ENCODE measurements at regions not wholly inside any gene's neighbourhood (a gene's known extent, or its start where the extent isn't known, plus 50 kb on each side); places are given as distances from the start of the nearest gene placed in this dataset.

DNA sequence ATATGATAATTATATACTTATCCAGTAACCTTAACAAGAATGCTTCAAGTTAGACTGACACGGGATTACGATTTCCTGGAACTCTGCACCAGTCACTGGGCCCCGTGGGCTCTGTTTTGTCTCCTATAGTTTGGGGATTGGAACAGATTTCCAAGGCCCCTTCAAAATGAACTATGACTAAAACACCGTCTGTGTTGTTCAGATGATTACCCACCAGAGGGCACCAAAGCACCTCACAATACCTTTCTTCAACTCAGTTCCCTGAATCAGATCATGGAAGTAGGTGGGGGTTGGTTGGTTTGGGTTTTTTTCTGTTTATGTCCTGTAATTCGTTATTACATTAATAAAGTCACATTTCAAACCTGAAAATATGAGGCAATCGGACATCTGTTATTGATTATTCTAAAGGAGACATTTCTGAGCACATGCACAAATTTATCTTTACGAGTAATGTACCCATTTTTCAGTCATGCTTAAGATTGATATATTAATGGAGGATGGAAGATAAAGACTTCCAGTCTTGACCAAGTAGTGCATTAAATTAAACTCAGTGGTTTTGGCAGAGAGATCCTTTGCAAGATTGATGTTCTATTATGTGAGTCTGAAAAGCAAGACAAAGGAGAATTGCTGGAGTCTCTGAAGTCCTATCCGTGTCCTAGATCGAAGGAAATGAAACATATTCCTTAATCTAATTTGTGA lies 112.0 kb upstream of the COL21A1 start (continued):
- TF ChIP-seq ZNF136 (CRISPR knock-in tag; IDR thresholded peaks at IDR 0.05; ENCODE audit: low read depth) (no peak), ZNF274 (CRISPR knock-in tag; IDR thresholded peaks at IDR 0.05) (no peak), YEATS2 (CRISPR knock-in tag; IDR thresholded peaks at IDR 0.05; ENCODE audit: borderline replicate concordance) (peak; percentile 27; the same call in 1 of the 2 replicates), ZNF556 (CRISPR knock-in tag; IDR thresholded peaks at IDR 0.05; ENCODE audit: borderline replicate concordance) (no peak), SNRNP70 (IDR thresholded peaks at IDR 0.05; ENCODE audit: low read depth, low read length) (no peak), ZNF557 (CRISPR knock-in tag; IDR thresholded peaks at IDR 0.05) (no peak), RAD21 (CRISPR knock-in tag; IDR thresholded peaks at IDR 0.05) (peak; percentile 92), TGIF2 (CRISPR knock-in tag; IDR thresholded peaks at IDR 0.05) (no peak), NCOA5 (CRISPR knock-in tag; IDR thresholded peaks at IDR 0.05) (no peak), TARDBP (CRISPR knock-in tag; IDR thresholded peaks at IDR 0.05) (no peak), ZNF737 (CRISPR knock-in tag; IDR thresholded peaks at IDR 0.05; ENCODE audit: borderline replicate concordance) (no peak), ZNF460 (CRISPR knock-in tag; IDR thresholded peaks at IDR 0.05; ENCODE audit: borderline replicate concordance) (no peak), THAP11 (CRISPR knock-in tag; IDR thresholded peaks at IDR 0.05) (0 out of 2 replicates have a peak, but pooled peaks have one; percentile 35), MIXL1 (CRISPR knock-in tag; IDR thresholded peaks at IDR 0.05) (peak; percentile 93), NR2F2 (IDR thresholded peaks at IDR 0.05; ENCODE audit: borderline replicate concordance, low read depth) (no peak), POLR2G (IDR thresholded peaks at IDR 0.05; ENCODE audit: low read depth, low read length) (no peak), KDM6A (CRISPR knock-in tag; IDR thresholded peaks at IDR 0.05; ENCODE audit: low read depth) (no peak), NFE2 (CRISPR knock-in tag; IDR thresholded peaks at IDR 0.05) (no peak), ZNF260 (CRISPR knock-in tag; IDR thresholded peaks at IDR 0.05; ENCODE audit: borderline replicate concordance, low read depth) (no peak)
- TF ChIP-seq, protein P1, sequence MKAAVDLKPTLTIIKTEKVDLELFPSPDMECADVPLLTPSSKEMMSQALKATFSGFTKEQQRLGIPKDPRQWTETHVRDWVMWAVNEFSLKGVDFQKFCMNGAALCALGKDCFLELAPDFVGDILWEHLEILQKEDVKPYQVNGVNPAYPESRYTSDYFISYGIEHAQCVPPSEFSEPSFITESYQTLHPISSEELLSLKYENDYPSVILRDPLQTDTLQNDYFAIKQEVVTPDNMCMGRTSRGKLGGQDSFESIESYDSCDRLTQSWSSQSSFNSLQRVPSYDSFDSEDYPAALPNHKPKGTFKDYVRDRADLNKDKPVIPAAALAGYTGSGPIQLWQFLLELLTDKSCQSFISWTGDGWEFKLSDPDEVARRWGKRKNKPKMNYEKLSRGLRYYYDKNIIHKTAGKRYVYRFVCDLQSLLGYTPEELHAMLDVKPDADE (CRISPR knock-in tag; IDR thresholded peaks at IDR 0.05), result no peak
- TF ChIP-seq, protein P2, sequence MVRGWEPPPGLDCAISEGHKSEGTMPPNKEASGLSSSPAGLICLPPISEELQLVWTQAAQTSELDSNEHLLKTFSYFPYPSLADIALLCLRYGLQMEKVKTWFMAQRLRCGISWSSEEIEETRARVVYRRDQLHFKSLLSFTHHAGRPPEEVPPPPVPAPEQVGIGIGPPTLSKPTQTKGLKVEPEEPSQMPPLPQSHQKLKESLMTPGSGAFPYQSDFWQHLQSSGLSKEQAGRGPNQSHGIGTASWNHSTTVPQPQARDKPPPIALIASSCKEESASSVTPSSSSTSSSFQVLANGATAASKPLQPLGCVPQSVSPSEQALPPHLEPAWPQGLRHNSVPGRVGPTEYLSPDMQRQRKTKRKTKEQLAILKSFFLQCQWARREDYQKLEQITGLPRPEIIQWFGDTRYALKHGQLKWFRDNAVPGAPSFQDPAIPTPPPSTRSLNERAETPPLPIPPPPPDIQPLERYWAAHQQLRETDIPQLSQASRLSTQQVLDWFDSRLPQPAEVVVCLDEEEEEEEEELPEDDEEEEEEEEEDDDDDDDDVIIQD (CRISPR knock-in tag; IDR thresholded peaks at IDR 0.05; ENCODE audit: low read depth), result peak; percentile 68; the same call in 1 of the 2 replicates
- TF ChIP-seq, protein P3, sequence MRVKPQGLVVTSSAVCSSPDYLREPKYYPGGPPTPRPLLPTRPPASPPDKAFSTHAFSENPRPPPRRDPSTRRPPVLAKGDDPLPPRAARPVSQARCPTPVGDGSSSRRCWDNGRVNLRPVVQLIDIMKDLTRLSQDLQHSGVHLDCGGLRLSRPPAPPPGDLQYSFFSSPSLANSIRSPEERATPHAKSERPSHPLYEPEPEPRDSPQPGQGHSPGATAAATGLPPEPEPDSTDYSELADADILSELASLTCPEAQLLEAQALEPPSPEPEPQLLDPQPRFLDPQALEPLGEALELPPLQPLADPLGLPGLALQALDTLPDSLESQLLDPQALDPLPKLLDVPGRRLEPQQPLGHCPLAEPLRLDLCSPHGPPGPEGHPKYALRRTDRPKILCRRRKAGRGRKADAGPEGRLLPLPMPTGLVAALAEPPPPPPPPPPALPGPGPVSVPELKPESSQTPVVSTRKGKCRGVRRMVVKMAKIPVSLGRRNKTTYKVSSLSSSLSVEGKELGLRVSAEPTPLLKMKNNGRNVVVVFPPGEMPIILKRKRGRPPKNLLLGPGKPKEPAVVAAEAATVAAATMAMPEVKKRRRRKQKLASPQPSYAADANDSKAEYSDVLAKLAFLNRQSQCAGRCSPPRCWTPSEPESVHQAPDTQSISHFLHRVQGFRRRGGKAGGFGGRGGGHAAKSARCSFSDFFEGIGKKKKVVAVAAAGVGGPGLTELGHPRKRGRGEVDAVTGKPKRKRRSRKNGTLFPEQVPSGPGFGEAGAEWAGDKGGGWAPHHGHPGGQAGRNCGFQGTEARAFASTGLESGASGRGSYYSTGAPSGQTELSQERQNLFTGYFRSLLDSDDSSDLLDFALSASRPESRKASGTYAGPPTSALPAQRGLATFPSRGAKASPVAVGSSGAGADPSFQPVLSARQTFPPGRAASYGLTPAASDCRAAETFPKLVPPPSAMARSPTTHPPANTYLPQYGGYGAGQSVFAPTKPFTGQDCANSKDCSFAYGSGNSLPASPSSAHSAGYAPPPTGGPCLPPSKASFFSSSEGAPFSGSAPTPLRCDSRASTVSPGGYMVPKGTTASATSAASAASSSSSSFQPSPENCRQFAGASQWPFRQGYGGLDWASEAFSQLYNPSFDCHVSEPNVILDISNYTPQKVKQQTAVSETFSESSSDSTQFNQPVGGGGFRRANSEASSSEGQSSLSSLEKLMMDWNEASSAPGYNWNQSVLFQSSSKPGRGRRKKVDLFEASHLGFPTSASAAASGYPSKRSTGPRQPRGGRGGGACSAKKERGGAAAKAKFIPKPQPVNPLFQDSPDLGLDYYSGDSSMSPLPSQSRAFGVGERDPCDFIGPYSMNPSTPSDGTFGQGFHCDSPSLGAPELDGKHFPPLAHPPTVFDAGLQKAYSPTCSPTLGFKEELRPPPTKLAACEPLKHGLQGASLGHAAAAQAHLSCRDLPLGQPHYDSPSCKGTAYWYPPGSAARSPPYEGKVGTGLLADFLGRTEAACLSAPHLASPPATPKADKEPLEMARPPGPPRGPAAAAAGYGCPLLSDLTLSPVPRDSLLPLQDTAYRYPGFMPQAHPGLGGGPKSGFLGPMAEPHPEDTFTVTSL (CRISPR knock-in tag; IDR thresholded peaks at IDR 0.05; ENCODE audit: borderline replicate concordance), result no peak
- TF ChIP-seq, protein P4, sequence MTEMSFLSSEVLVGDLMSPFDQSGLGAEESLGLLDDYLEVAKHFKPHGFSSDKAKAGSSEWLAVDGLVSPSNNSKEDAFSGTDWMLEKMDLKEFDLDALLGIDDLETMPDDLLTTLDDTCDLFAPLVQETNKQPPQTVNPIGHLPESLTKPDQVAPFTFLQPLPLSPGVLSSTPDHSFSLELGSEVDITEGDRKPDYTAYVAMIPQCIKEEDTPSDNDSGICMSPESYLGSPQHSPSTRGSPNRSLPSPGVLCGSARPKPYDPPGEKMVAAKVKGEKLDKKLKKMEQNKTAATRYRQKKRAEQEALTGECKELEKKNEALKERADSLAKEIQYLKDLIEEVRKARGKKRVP (CRISPR knock-in tag; IDR thresholded peaks at IDR 0.05), result no peak

Data from HepG2 (cell line).